ENCODE measurements at regions not wholly inside any gene's neighbourhood (a gene's known extent, or its start where the extent isn't known, plus 50 kb on each side); places are given as distances from the start of the nearest gene placed in this dataset.

DNA sequence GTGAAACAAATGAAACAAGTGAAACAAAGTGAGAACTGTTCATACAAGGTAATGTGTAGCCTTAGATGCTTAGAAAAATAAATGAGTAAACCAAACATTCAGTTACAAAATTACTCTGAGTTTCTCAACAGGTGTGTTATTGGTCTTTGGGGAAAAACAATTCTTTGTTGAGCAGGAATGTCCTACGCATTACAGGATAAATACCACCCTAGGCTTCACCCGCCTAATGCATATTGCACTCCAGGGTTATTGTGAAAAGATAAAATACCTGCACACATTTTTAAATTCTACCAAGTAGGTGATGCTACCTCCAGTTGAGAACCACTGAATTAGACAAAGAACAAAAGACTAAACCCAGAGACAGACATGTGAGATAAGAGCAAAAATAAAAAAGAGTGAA, 72.2 kb downstream of the ADAMTS1 start:
- TF ChIP-seq POLR2A (IDR thresholded peaks at IDR 0.05; ENCODE audit: low read length) (no peak), GATA1 (IDR thresholded peaks at IDR 0.05; ENCODE audit: low read depth, low read length) (no peak)
